GM06990 (cell line): ENCODE measurements at regions not wholly inside any gene's neighbourhood (a gene's known extent, or its start where the extent isn't known, plus 50 kb on each side); places are given as distances from the start of the nearest gene placed in this dataset.

ENCODE experiments used
- DNase-seq: peaks from one replicate; pipeline ENCODE4 v3.0.0-alpha.2; 2011; ENCODE audit not compliant: insufficient read length; ENCODE audit errors: extremely low read depth
- H3K27me3 ChIP-seq: replicated peaks from 2 replicates; pipeline ENCODE4 v1.6.0; 2011; ENCODE audit warnings: low read length; ENCODE audit not compliant: control insufficient read depth, insufficient read depth
- H3K36me3 ChIP-seq: 2 replicates; pipeline ENCODE4 v1.5.1; 2011; ENCODE audit warnings: low read length; ENCODE audit not compliant: control insufficient read depth, insufficient read depth
- H3K4me3 ChIP-seq: replicated peaks from 2 replicates; pipeline ENCODE4 v1.5.1; 2011; ENCODE audit warnings: low read depth, mild to moderate bottlenecking, control low read depth, low read length
- TF ChIP-seq, protein P1 (sequence below): IDR thresholded peaks from 2 replicates; pipeline ENCODE4 v1.5.1; 2011; ENCODE audit warnings: low read length, control low read depth, mild to moderate bottlenecking, inconsistent platforms; ENCODE audit not compliant: insufficient read depth, poor library complexity, severe bottlenecking

DNA sequence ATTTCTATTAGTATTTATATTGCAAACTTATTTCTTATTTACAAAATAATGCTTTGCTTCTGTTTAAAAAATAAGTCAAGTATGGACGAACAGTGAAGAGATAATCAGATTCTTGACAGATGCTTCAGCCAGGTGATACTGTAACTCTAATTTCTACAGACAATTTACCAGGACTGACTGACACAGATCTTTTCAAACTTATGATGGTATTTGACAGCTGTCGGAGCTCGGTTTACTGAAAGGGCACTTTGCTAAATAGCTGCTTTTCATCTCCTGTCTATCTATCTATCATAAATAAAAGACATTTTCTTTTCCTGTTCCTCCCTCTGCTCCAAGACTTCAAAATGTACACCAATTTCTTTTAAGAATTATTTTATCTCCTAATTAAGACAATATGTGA is 422.5 kb upstream of the SLC8A1 start:
- H3K27me3 ChIP-seq: no peaks in the 10 kb centered on the region
- DNase-seq: no peak
- no peaks in the 10 kb centered on the region for H3K36me3 ChIP-seq
- TF ChIP-seq, protein P1, sequence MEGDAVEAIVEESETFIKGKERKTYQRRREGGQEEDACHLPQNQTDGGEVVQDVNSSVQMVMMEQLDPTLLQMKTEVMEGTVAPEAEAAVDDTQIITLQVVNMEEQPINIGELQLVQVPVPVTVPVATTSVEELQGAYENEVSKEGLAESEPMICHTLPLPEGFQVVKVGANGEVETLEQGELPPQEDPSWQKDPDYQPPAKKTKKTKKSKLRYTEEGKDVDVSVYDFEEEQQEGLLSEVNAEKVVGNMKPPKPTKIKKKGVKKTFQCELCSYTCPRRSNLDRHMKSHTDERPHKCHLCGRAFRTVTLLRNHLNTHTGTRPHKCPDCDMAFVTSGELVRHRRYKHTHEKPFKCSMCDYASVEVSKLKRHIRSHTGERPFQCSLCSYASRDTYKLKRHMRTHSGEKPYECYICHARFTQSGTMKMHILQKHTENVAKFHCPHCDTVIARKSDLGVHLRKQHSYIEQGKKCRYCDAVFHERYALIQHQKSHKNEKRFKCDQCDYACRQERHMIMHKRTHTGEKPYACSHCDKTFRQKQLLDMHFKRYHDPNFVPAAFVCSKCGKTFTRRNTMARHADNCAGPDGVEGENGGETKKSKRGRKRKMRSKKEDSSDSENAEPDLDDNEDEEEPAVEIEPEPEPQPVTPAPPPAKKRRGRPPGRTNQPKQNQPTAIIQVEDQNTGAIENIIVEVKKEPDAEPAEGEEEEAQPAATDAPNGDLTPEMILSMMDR: no peak
- H3K4me3 ChIP-seq: no peak overlapping the region

DNA sequence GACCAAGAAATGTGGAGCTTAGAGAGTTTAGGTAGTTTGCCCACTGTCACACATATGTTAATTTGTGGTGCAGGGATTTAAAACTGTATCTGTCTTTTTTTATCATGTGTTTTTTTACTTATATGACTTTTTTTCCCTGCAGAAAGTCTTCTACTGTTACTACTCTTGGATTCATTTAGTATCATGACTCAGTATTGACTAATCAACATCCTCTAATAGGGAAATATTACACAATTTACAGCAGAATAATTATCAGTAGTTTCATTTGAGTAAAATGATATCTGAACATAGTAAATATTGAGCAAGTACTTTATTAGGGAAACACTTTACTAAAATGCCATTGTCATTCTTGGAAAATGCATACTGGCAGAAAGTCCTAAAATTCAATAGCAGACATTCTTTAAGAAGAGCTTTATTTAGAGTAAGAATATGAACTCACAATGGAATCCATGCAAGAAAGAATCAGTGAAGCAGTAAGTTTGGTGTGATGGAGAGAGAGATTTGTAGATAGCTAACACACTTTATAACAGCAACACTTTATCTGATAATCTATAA is 425.9 kb upstream of the SLC8A1 start:
- no peak for DNase-seq
- Histone ChIP-seq H3K27me3 (no peaks in the 10 kb centered on the region), H3K4me3 (no peak overlapping the region), H3K36me3 (no peaks in the 10 kb centered on the region)
- TF ChIP-seq, protein P1: no peak

DNA sequence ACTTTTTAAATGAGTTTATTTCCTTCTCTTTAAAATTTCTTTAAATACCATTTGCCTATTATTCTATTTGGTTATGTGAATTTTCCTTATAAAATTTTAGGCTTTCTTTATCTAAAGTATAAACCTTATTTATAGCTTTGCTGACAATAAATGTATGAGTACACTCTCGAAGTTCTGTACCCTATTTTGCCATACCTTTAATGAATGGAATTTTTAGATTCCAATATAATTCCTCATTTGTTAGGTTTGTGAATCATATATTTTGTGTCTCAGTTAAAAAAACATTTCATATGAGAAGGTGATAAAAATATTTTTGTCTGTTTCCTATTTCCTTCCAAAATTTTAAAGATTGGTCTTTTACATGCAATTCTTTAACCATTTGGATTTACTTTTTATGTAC is 427.4 kb upstream of the SLC8A1 start:
- DNase-seq: no peak
- H3K36me3 ChIP-seq: no peaks in the 10 kb centered on the region
- TF ChIP-seq, protein P1: no peak
- no peaks in the 10 kb centered on the region for H3K27me3 ChIP-seq
- no peak overlapping the region for H3K4me3 ChIP-seq

DNA sequence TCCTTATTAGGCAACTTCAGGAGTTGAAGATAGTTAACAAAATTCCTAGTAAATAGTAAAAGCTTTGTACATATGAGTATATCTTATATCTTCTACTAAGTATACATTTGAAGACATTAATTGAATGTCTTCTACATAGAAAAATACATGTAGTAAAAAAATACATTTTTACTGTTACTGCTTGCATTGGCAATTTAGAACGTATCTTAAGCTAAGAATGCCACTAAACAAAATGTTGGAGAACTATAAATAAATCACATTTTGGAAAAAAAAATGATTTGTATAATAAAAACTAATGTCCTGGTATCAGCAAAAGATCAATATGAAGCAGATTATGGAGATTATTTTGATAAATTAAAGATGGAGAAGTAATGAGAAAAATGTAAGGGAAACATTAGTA is 434.2 kb upstream of the SLC8A1 start:
- no peaks in the 10 kb centered on the region for H3K27me3 ChIP-seq
- DNase-seq: no peak
- TF ChIP-seq, protein P1: no peak
- no peaks in the 10 kb centered on the region for H3K36me3 ChIP-seq
- H3K4me3 ChIP-seq: no peak overlapping the region

DNA sequence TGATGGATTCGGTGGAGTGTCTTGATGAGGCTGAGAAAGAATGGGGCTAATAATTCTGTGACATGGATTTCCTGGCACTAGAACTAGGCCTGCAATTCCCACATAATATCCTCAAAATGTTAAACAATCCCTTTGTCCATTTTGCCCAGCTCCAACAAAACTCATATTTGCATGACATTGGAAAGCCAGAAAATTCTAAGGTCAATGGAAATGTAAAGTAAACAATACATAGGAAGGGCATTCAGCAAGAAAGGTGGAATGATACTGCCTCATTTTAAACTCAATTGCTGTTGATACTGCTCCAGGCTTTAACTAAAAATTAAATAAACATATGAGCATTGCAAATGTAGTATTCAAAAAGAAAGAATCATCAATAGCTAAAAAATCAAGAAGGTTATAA is 434.8 kb upstream of the SLC8A1 start:
- no peak for DNase-seq
- TF ChIP-seq, protein P1: no peak
- no peaks in the 10 kb centered on the region for H3K27me3 ChIP-seq
- H3K4me3 ChIP-seq: no peak overlapping the region
- no peaks in the 10 kb centered on the region for H3K36me3 ChIP-seq

DNA sequence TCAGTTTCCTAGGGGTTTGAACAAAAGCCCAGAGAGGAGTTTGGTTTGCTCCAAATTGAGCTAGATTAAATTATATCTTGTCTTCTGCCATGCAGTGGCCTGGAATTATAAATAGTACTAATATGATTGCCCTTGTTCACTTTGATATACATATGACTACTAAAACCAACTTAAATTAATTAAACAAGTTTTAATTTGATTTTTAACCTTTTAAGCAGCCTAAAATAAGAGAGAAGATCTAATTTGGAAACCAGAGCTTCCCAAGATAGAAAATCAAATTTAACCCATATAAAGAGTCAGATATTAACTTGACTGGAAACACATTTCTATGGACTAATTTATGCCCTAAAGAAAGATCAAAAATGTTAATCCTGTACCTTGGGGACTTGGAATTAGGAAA is 444.5 kb upstream of the SLC8A1 start:
- H3K27me3 ChIP-seq: no peaks in the 10 kb centered on the region
- no peak for DNase-seq
- no peaks in the 10 kb centered on the region for H3K36me3 ChIP-seq
- no peak overlapping the region for H3K4me3 ChIP-seq
- TF ChIP-seq, protein P1: no peak
